Nephron (organoid): ENCODE measurements at regions not wholly inside any gene's neighbourhood (a gene's known extent, or its start where the extent isn't known, plus 50 kb on each side); places are given as distances from the start of the nearest gene placed in this dataset.

ENCODE experiments used
- H3K27ac Mint-ChIP-seq, 3 experiments: 2 replicates each; pipeline ENCODE4 v1.8.0; 2020; ENCODE audit warnings: mixed read lengths in 3 of 3, mild to moderate bottlenecking in 2 of 3, moderate library complexity in 1 of 3
- H3K27me3 Mint-ChIP-seq: 2 replicates; pipeline ENCODE4 v1.8.0; 2021; ENCODE audit warnings: low read depth, mild to moderate bottlenecking, moderate library complexity, mixed read lengths
- H3K36me3 Mint-ChIP-seq: 2 replicates; pipeline ENCODE4 v1.8.0; 2020; ENCODE audit warnings: low read depth, mixed read lengths
- H3K4me1 Mint-ChIP-seq: 2 replicates; pipeline ENCODE4 v1.8.0; 2020; ENCODE audit warnings: mixed read lengths
- H3K4me3 Mint-ChIP-seq, 3 experiments: 2 replicates each; pipeline ENCODE4 v1.8.0; 2020; ENCODE audit warnings: mild to moderate bottlenecking in 3 of 3, mixed read lengths in 3 of 3, moderate library complexity in 2 of 3
- H3K9me3 Mint-ChIP-seq: 2 replicates; pipeline ENCODE4 v1.8.0; 2020; ENCODE audit warnings: mixed read lengths
- CTCF ChIP-seq, 3 experiments: fragments of 200-600 bp; sonication (generic); IDR thresholded peaks; one replicate each; pipeline ENCODE4 v1.5.0; 2021; ENCODE audit warnings: antibody characterized with exemption in 3 of 3; ENCODE audit not compliant: unreplicated experiment in 3 of 3

GRCh38 chr9:115616666-115617239 lies 498.8 kb upstream of the TNC start:
- Mint-ChIP-seq H3K27ac (no peak overlapping the region), H3K36me3 (no peaks in the 10 kb centered on the region), H3K27me3 (peaks cover 11% of the 10 kb centered on the region), H3K4me3 (no peak overlapping the region), H3K9me3 (peaks cover 9% of the 10 kb centered on the region), H3K4me1 (no peaks in the 10 kb centered on the region)
- no peak for TF ChIP-seq CTCF (IDR thresholded peaks at IDR 0.05; ENCODE audit: unreplicated experiment in 3 of 3)

GRCh38 chr9:115625251-115625650 lies 507.3 kb upstream of the TNC start:
- no peak overlapping the region for H3K4me3 Mint-ChIP-seq
- H3K9me3 Mint-ChIP-seq = peaks cover 12% of the 10 kb centered on the region
- H3K36me3 Mint-ChIP-seq = no peaks in the 10 kb centered on the region
- H3K27me3 Mint-ChIP-seq = no peaks in the 10 kb centered on the region
- no peak overlapping the region for H3K27ac Mint-ChIP-seq
- H3K4me1 Mint-ChIP-seq = no peaks in the 10 kb centered on the region
- TF ChIP-seq CTCF (IDR thresholded peaks at IDR 0.05; ENCODE audit: unreplicated experiment in 3 of 3) = no peak

- Mint-ChIP-seq H3K27me3 (no peaks in the 10 kb centered on the region), H3K4me1 (no peaks in the 10 kb centered on the region), H3K9me3 (peaks cover 9% of the 10 kb centered on the region), H3K27ac (no peak overlapping the region), H3K36me3 (no peaks in the 10 kb centered on the region), H3K4me3 (no peak overlapping the region)
- no peak for TF ChIP-seq CTCF (IDR thresholded peaks at IDR 0.05; ENCODE audit: unreplicated experiment in 3 of 3)
Measured at GRCh38 chr9:115625954-115626353, 508.0 kb upstream of the TNC start.

GRCh38 chr9:115627511-115627910 lies 509.6 kb upstream of the TNC start:
- Mint-ChIP-seq H3K4me3 (no peak overlapping the region), H3K36me3 (no peaks in the 10 kb centered on the region), H3K4me1 (no peaks in the 10 kb centered on the region), H3K27me3 (no peaks in the 10 kb centered on the region), H3K27ac (no peak overlapping the region), H3K9me3 (no peaks in the 10 kb centered on the region)
- TF ChIP-seq CTCF (IDR thresholded peaks at IDR 0.05; ENCODE audit: unreplicated experiment in 3 of 3) = no peak

GRCh38 chr9:115628426-115628825 lies 510.5 kb upstream of the TNC start:
- no peak overlapping the region for H3K4me3 Mint-ChIP-seq
- no peaks in the 10 kb centered on the region for H3K9me3 Mint-ChIP-seq
- no peaks in the 10 kb centered on the region for H3K27me3 Mint-ChIP-seq
- H3K27ac Mint-ChIP-seq = no peak overlapping the region
- H3K4me1 Mint-ChIP-seq = no peaks in the 10 kb centered on the region
- TF ChIP-seq CTCF (IDR thresholded peaks at IDR 0.05; ENCODE audit: unreplicated experiment in 3 of 3) = no peak
- H3K36me3 Mint-ChIP-seq = no peaks in the 10 kb centered on the region
